NCI-H187 treated with DMSO at 0.1 percent for 48 hours (cell line): ENCODE measurements at regions not wholly inside any gene's neighbourhood (a gene's known extent, or its start where the extent isn't known, plus 50 kb on each side); places are given as distances from the start of the nearest gene placed in this dataset.
A peak's percentile ranks its signal among the peaks of the same experiment; 100 is the strongest.

Experiments used
- DNase-seq: peaks from one replicate; lab custom pipeline; 2025; lab: John Stamatoyannopoulos, UW

- DNase-seq, result no peak
Observed at GRCh38 chr7:46989247-46989646, 592.7 kb downstream of the TNS3 start.

- peak; percentile 93 for DNase-seq
Observed at GRCh38 chr7:46982928-46983327, 599.0 kb downstream of the TNS3 start.

GRCh38 chr7:46979439-46979838, 602.5 kb downstream of the TNS3 start:
- DNase-seq, result no peak

GRCh38 chr7:46975493-46975892, 606.4 kb downstream of the TNS3 start:
- no peak for DNase-seq

- DNase-seq, result no peak
Observed at GRCh38 chr7:46972205-46972604, 609.7 kb downstream of the TNS3 start.

GRCh38 chr7:46970476-46970875, 611.4 kb downstream of the TNS3 start:
- DNase-seq, result no peak

GRCh38 chr7:46970131-46970430, 611.8 kb downstream of the TNS3 start:
- DNase-seq, result no peak

GRCh38 chr7:46969303-46970130, 612.4 kb downstream of the TNS3 start:
- no peak for DNase-seq

- no peak for DNase-seq
Observed at GRCh38 chr7:46968003-46968402, 613.9 kb downstream of the TNS3 start.

- no peak for DNase-seq
Observed at GRCh38 chr7:46963719-46964118, 618.2 kb downstream of the TNS3 start.

- DNase-seq, result no peak
Observed at GRCh38 chr7:46960970-46961369, 620.9 kb downstream of the TNS3 start.

- DNase-seq, result no peak
Observed at GRCh38 chr7:46957195-46957594, 624.7 kb downstream of the TNS3 start.

GRCh38 chr7:46955531-46955930, 626.4 kb downstream of the TNS3 start:
- DNase-seq, result no peak

- no peak for DNase-seq
Observed at GRCh38 chr7:46954181-46954580, 627.7 kb downstream of the TNS3 start.

- DNase-seq, result no peak
Observed at GRCh38 chr7:46953008-46953407, 628.9 kb downstream of the TNS3 start.

- no peak for DNase-seq
Observed at GRCh38 chr7:46949270-46949931, 632.5 kb downstream of the TNS3 start.

- DNase-seq, result peak; percentile 58
Observed at GRCh38 chr7:46948716-46949115, 633.2 kb downstream of the TNS3 start.

GRCh38 chr7:46945328-46945727, 636.6 kb downstream of the TNS3 start:
- no peak for DNase-seq

- DNase-seq, result no peak
Observed at GRCh38 chr7:46943996-46944395, 637.9 kb downstream of the TNS3 start.

GRCh38 chr7:46942574-46942973, 639.3 kb downstream of the TNS3 start:
- DNase-seq, result no peak

- no peak for DNase-seq
Observed at GRCh38 chr7:46940178-46940577, 641.7 kb downstream of the TNS3 start.

- no peak for DNase-seq
Observed at GRCh38 chr7:46939558-46939957, 642.4 kb downstream of the TNS3 start.

GRCh38 chr7:46939089-46939488, 642.8 kb downstream of the TNS3 start:
- no peak for DNase-seq

- DNase-seq, result no peak
Observed at GRCh38 chr7:46937826-46938225, 644.1 kb downstream of the TNS3 start.
